ENCODE measurements at regions not wholly inside any gene's neighbourhood (a gene's known extent, or its start where the extent isn't known, plus 50 kb on each side); places are given as distances from the start of the nearest gene placed in this dataset.

DNA sequence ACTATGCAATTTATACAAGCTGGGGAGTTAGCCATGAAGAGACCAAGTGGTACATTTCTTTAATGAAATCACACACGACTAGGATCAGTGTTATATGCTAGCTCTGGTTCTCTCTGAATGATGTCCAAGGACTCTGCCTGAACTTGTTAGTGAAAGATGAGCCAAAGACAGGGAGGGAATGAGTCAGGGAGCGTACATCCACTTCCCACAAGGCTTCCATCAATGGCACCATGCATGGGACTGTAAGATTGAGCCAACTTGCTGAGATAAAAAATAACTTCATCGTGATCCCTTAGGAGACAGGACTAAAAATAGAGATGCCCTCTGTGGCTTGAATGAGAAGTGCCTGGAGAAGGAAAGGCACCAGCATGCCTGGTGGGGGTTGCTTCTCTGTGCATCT is 629.7 kb downstream of the ACTR3B start (continued):
- TF ChIP-seq TEAD1 (CRISPR knock-in tag; IDR thresholded peaks at IDR 0.05), result no peak
- TF ChIP-seq, protein P1, sequence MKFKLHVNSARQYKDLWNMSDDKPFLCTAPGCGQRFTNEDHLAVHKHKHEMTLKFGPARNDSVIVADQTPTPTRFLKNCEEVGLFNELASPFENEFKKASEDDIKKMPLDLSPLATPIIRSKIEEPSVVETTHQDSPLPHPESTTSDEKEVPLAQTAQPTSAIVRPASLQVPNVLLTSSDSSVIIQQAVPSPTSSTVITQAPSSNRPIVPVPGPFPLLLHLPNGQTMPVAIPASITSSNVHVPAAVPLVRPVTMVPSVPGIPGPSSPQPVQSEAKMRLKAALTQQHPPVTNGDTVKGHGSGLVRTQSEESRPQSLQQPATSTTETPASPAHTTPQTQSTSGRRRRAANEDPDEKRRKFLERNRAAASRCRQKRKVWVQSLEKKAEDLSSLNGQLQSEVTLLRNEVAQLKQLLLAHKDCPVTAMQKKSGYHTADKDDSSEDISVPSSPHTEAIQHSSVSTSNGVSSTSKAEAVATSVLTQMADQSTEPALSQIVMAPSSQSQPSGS (CRISPR knock-in tag; IDR thresholded peaks at IDR 0.05; ENCODE audit: borderline replicate concordance, low read depth), result no peak

DNA sequence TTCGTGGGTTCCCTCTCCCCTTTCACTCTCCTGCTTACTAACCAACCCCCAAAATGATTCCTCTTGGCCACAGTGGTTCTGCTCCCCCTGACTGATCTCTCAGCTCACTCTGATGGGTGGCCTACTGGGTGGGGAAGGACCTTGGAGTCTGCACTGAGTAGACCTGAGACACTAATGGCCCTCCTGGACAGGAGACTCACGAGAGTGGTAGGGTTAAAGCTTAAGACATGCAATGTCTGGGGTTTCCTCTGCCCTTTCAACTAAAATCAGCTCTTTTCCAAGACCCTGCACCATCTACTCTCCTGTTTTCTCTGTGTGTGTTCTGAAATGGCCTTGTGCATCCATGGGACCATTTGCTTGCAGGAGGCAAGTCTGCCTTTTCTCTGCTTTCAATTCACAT is 631.4 kb downstream of the ACTR3B start:
- ChIA-PET CTCF (no interaction called here), POLR2A (no interaction called here)
- DNase-seq (ENCODE audit: low spot score), result no peak
- ATAC-seq, result no peak
- TF ChIP-seq ATF1 (CRISPR knock-in tag; IDR thresholded peaks at IDR 0.05), result no peak
- no peak for TF ChIP-seq GABPB1 (CRISPR knock-in tag; IDR thresholded peaks at IDR 0.05)
- TF ChIP-seq, protein P2, sequence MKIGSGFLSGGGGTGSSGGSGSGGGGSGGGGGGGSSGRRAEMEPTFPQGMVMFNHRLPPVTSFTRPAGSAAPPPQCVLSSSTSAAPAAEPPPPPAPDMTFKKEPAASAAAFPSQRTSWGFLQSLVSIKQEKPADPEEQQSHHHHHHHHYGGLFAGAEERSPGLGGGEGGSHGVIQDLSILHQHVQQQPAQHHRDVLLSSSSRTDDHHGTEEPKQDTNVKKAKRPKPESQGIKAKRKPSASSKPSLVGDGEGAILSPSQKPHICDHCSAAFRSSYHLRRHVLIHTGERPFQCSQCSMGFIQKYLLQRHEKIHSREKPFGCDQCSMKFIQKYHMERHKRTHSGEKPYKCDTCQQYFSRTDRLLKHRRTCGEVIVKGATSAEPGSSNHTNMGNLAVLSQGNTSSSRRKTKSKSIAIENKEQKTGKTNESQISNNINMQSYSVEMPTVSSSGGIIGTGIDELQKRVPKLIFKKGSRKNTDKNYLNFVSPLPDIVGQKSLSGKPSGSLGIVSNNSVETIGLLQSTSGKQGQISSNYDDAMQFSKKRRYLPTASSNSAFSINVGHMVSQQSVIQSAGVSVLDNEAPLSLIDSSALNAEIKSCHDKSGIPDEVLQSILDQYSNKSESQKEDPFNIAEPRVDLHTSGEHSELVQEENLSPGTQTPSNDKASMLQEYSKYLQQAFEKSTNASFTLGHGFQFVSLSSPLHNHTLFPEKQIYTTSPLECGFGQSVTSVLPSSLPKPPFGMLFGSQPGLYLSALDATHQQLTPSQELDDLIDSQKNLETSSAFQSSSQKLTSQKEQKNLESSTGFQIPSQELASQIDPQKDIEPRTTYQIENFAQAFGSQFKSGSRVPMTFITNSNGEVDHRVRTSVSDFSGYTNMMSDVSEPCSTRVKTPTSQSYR (CRISPR knock-in tag; IDR thresholded peaks at IDR 0.05), result no peak
- TF ChIP-seq, protein P3, sequence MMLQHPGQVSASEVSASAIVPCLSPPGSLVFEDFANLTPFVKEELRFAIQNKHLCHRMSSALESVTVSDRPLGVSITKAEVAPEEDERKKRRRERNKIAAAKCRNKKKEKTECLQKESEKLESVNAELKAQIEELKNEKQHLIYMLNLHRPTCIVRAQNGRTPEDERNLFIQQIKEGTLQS (CRISPR knock-in tag; conservative IDR thresholded peaks at IDR 0.05), result no peak
- TF ChIP-seq, protein P4, sequence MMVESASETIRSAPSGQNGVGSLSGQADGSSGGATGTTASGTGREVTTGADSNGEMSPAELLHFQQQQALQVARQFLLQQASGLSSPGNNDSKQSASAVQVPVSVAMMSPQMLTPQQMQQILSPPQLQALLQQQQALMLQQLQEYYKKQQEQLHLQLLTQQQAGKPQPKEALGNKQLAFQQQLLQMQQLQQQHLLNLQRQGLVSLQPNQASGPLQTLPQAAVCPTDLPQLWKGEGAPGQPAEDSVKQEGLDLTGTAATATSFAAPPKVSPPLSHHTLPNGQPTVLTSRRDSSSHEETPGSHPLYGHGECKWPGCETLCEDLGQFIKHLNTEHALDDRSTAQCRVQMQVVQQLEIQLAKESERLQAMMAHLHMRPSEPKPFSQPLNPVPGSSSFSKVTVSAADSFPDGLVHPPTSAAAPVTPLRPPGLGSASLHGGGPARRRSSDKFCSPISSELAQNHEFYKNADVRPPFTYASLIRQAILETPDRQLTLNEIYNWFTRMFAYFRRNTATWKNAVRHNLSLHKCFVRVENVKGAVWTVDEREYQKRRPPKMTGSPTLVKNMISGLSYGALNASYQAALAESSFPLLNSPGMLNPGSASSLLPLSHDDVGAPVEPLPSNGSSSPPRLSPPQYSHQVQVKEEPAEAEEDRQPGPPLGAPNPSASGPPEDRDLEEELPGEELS (CRISPR knock-in tag; IDR thresholded peaks at IDR 0.05), result no peak
- no peak for TF ChIP-seq CREM (CRISPR knock-in tag; IDR thresholded peaks at IDR 0.05)
- TF ChIP-seq, protein P5, sequence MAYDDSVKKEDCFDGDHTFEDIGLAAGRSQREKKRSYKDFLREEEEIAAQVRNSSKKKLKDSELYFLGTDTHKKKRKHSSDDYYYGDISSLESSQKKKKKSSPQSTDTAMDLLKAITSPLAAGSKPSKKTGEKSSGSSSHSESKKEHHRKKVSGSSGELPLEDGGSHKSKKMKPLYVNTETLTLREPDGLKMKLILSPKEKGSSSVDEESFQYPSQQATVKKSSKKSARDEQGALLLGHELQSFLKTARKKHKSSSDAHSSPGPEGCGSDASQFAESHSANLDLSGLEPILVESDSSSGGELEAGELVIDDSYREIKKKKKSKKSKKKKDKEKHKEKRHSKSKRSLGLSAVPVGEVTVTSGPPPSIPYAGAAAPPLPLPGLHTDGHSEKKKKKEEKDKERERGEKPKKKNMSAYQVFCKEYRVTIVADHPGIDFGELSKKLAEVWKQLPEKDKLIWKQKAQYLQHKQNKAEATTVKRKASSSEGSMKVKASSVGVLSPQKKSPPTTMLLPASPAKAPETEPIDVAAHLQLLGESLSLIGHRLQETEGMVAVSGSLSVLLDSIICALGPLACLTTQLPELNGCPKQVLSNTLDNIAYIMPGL (CRISPR knock-in tag; IDR thresholded peaks at IDR 0.05), result no peak
- TF ChIP-seq, protein P1 (CRISPR knock-in tag; IDR thresholded peaks at IDR 0.05; ENCODE audit: borderline replicate concordance, low read depth), result no peak
- TF ChIP-seq, protein P6, sequence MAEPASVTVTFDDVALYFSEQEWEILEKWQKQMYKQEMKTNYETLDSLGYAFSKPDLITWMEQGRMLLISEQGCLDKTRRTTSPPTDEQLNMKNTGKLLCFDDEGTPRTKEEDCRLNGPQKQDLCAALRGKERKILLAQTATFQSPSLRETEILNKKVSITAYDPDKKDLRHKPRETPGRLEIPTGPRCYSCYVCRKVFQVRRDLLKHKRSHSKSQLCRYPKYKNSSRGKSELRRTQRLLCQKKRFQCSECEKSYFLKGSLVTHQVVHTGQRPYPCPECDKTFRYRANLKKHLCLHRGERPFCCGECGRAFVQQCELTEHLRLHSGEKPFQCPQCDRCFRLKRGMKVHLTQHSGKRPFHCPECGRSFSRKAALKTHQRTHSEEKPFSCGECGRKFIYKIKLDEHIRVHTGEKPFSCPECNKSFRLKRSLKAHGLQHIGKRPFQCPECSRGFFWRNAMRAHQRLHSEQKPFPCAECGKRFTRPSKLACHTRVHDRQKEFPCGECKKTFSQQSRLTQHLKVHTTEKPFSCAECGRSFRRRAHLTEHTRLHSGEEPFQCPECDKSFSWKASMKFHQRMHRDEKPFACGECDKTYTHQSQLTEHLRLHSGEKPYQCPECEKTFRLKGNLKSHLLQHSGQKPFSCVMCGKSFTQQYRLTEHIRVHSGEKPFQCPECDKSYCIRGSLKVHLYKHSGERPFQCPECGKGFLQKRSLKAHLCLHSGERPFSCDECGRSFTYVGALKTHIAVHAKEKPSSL (CRISPR knock-in tag; conservative IDR thresholded peaks at IDR 0.05), result no peak
- TF ChIP-seq, protein P7, sequence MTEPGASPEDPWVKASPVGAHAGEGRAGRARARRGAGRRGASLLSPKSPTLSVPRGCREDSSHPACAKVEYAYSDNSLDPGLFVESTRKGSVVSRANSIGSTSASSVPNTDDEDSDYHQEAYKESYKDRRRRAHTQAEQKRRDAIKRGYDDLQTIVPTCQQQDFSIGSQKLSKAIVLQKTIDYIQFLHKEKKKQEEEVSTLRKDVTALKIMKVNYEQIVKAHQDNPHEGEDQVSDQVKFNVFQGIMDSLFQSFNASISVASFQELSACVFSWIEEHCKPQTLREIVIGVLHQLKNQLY (CRISPR knock-in tag; IDR thresholded peaks at IDR 0.05), result no peak
- TF ChIP-seq MXD4 (CRISPR knock-in tag; IDR thresholded peaks at IDR 0.05; ENCODE audit: borderline replicate concordance), result no peak
- no peak for TF ChIP-seq SMAD4 (CRISPR knock-in tag; IDR thresholded peaks at IDR 0.05)
- no peak for TF ChIP-seq TCF7 (CRISPR knock-in tag; IDR thresholded peaks at IDR 0.05; ENCODE audit: low read depth)
- TF ChIP-seq HMGA2 (CRISPR knock-in tag; IDR thresholded peaks at IDR 0.05), result no peak
- TF ChIP-seq ZNF423 (CRISPR knock-in tag; IDR thresholded peaks at IDR 0.05), result no peak
- TF ChIP-seq CBFB (CRISPR knock-in tag; IDR thresholded peaks at IDR 0.05; ENCODE audit: low read depth), result no peak
- H3K4me3 Mint-ChIP-seq, result no peak overlapping the region
- peaks cover 78% of the 10 kb centered on the region for H3K36me3 Mint-ChIP-seq
- H3K27me3 Mint-ChIP-seq (ENCODE audit: low read depth), result peaks cover 12% of the 10 kb centered on the region
- no peak overlapping the region for H3K27ac Mint-ChIP-seq
- no peaks in the 10 kb centered on the region for H3K4me1 Mint-ChIP-seq
- H3K9me3 Mint-ChIP-seq, result peaks cover 93% of the 10 kb centered on the region

Data from WTC11 (cell line).